Stimulated activated CD8-positive, alpha-beta memory T cell treated with anti-CD3 and anti-CD28 coated beads, Interleukin-15, amount 100 ng/mL, for 4 hours (primary cell): ENCODE measurements at regions not wholly inside any gene's neighbourhood (a gene's known extent, or its start where the extent isn't known, plus 50 kb on each side); places are given as distances from the start of the nearest gene placed in this dataset.

Source experiments
- DNase-seq, 2 donors: peaks; one replicate each; pipeline ENCODE4 v3.0.0-alpha.2; 2020; ENCODE audit warnings: low read depth in 2 of 2

DNA sequence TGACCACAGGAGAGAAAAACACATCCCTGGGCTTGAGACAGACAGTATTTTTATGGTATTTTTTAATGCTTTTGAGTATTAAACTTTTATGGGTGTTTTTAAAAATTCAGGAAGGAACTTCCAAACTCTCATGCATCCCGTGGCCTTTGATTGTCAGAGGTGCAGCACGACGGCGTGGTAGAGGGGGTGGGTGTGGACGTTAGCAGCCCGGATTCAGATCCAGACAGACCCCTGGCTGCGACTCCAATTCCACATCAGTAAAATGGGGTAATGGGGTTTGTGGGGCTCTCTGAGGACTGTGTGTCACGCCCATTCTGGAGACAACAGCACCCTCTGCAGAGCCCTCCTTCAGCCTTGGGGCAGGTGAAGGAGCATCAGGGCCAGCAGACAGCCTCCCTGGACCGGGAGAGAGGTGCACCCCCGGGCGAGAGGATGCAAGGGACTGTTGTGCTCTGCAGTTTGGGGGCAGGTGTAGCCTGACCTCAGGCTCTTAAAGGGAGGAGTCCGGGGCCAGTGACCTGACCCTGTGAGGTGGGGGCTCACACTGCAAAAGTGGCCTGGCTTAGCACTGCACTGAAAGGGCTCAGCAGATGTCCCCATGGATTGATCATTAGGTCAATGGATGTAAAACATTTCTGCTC lies 1024.3 kb downstream of the TBC1D22A start:
- DNase-seq, result no peak

- no peak for DNase-seq
Measured at GRCh38 chr22:47784991-47785390, 1022.5 kb downstream of the TBC1D22A start.

- DNase-seq, result no peak
Measured at GRCh38 chr22:47784367-47784983, 1022.0 kb downstream of the TBC1D22A start.

DNA sequence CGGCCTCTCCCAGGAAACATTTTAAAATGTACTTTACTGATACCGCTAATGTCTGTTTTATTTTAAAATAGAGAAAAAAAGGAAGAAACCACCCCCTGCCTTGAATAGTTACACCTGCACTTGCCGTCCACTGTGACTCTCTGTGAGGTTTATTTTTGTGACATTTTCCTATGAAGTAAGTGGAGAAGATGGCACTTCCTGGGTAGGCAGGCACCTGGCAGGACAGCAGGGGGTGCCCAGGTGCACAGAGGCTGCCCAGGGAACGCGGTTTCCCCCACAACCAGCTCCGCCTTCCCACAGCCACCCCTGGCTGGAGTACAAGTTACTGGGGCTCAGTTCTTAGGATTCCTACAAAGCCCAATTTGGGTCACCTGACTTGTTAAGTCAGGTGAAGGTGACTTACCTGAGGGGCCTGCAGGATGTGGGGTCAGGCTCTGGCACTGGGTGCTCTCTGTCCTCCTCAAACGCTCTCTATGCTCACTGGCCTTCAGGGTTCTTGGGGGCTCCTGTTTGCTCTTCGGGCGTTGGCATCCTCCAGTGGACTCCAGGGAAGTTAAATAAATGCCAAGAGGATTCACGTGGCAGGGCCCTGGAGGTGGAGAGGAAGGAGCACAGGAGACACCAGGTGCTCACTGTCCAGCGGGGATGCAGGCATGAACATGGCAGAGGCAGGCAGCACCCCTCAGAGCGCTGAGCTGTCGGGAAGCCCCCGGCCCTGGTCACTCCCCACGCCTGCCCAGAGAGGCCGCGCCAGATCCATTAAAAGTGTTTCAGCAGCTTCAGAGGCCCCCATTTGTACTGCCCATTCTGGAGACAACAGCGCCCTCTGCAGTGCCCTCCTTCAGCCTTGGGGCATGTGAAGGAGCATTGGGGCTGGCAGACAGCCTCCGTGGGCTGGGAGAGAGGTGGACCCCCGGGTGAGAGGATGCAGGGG lies 1021.2 kb downstream of the TBC1D22A start:
- no peak for DNase-seq

- DNase-seq, result no peak
Measured at GRCh38 chr22:47782328-47783075, 1020.1 kb downstream of the TBC1D22A start.

DNA sequence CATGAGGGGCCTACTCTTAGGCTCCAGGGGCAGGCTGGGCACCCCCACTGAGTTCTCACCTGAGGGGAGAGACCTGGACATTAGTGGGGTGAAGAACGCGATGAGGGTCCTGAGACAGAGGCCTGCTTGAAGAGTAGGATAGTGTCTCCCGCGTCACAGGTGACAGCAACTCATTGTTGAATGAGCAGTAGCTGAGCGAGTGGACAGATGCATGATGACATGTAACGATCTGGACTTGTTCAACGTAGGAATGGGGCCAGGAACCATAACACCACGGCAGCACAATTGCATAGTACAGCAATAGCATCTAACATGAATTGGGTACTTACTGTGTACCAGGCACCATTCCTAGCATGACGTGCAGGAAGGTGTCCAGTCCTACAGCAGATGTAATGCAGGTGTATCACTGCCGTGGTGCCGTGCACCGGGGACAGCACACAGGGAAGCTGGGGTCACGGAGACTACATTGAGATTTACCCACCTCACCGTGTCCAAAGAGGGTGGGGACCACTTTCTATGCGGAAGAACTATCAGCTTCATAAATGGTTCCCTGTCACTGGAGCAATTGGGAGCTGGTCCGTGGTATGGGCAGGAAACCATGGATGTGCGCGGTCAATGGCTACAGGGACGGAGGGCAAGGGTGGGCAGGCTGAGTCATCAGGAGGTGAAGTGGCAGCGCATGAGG lies 1019.1 kb downstream of the TBC1D22A start:
- no peak for DNase-seq

GRCh38 chr22:47781024-47781423 lies 1018.6 kb downstream of the TBC1D22A start:
- DNase-seq, result no peak

DNA sequence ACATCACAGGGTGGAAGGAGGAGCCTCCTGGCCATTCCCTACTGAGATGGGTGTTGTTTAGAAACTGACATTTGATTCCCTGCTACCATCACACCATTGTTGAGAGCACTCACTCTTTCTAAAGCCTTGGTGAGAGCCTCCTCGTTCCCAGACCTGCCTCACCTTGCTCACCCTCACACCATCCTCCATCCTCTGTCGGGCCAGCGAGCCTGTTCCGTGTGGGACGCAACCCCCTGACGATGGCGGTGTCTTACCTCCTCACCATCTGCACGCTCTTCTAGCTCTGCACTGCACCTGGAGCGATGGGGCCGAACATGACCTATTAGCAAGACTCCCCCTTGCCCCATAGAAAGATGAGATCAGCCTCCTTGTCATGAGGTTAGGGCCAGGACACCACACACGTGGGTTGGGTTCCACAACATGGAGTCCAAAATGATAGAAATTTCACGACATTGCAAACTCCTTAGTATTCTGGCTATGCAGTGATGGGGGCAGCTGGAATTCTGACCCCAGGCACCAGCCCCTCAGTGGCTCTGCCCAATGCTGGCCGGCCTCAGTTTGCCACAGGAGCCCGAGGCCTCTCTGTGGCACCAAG lies 1017.9 kb downstream of the TBC1D22A start:
- no peak for DNase-seq

- no peak for DNase-seq
Measured at GRCh38 chr22:47779474-47779873, 1017.0 kb downstream of the TBC1D22A start.

- no peak for DNase-seq
Measured at GRCh38 chr22:47778160-47778658, 1015.8 kb downstream of the TBC1D22A start.

DNA sequence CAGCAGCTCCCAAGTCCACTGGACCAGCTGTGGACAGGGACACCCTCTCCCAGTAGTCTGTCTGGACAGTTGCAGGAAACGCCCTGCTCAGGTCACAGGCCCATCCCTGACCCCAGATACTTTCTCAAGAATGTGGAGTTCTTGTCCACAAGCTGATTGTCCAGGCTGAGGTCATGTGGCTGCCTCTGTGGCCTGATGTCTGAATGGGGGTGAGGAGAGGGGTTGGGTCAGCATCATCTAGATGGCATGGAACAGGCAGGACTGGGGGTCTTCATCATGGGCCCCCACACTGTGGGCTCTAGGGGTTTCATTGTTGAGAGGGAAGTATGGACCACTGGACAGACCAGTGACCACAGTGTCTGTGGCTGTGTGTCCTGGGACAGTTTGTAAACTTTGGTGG lies 1015.0 kb downstream of the TBC1D22A start:
- no peak for DNase-seq

DNA sequence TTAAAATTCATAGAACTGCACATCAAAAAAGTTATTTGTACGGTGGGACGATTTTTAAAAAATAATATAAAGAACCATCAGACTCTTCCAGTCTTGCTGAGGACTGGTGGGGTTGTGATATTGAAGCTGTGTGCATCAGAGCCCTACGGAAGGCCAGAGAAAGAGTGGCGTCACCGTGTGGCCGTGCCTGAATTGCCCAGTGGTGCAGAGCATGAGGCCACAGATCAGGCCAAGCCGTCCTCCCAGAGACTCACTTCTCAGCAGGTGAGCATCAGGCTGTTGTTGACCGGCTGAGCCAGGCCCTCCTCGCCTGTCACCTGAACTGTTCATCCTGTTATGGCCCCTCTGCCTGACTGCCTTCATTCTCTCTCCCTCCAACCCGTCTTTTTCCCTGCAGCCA lies 1013.9 kb downstream of the TBC1D22A start:
- no peak for DNase-seq

DNA sequence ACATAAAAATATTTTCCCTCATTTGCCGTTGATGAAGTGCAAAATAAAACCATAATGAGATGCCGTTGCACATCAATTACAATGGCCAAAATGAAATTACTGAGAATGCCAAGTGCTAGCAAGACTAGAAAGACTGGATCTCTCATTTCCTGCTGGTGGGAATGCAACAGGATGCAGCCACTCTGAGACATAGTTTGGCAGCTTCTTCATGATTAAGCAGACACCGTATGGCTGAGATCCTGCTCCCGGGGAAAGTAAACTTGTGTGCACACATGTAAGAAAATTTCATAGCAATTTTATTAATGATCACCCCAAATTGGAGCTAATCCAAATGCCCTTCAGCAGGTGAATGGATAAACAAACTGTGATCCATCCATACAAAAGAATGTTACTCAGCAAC lies 1013.2 kb downstream of the TBC1D22A start:
- no peak for DNase-seq

GRCh38 chr22:47775191-47775590 lies 1012.7 kb downstream of the TBC1D22A start:
- DNase-seq, result no peak

- DNase-seq, result no peak
Measured at GRCh38 chr22:47773635-47774034, 1011.2 kb downstream of the TBC1D22A start.

DNA sequence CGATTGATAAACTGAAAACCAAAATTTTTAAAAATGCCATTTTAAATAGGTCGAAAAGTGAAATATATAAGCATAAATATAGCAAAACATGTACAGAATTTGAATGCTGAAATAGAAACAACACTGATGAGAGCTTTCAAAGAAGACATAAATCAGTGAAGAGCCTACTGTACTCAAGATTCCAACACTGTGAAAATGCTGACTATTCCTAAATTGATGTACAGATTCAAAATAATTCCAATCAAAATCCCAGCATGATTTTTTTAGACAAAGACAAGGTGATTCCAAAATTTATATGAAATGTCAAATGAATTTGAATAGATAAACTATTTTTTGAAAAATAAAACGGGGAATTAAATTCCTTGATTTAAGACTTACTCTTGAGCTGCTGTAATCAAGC lies 1010.4 kb downstream of the TBC1D22A start:
- DNase-seq, result no peak

DNA sequence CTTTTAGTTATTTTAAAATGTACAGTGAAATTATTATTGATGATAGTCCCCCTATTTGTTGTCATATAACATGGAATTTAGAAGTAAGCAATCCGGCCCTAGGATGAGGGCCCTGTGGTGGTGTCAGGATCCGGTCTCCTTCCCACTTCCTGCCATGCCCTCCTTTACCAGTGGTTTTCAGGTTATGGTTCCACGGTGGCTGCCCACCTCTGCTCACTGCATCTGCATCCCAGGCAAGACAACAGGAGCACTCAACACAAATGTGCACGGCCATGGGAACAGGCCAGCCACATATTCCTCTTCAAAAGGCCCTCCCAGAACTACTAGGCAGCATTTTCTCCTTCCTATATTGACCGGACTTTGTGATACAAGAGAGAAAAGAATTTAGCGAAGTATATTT lies 1007.2 kb downstream of the TBC1D22A start:
- no peak for DNase-seq

- no peak for DNase-seq
Measured at GRCh38 chr22:47768027-47768426, 1005.6 kb downstream of the TBC1D22A start.

DNA sequence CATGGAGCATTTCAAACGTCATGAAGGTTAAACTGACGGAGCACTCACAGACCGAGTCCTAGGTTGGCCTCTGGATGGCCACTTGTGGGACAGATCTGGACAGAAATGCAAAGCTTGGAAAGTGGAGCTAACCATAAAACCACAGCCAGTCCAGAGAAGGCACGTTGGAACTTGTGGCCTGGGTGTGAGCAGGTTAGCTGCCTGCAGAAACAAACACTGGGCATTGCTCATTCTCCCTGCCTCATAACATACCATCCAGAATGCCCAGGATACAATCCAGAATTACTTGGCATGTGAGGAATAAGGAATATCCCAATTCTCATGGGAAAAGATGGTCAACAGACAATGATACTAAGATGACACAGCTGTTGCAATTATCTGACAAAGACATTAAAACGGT lies 1005.0 kb downstream of the TBC1D22A start:
- no peak for DNase-seq

GRCh38 chr22:47765757-47766156 lies 1003.3 kb downstream of the TBC1D22A start:
- no peak for DNase-seq

GRCh38 chr22:47762141-47762540 lies 999.7 kb downstream of the TBC1D22A start:
- no peak for DNase-seq
